HG02884 (cell line): ENCODE measurements at regions not wholly inside any gene's neighbourhood (a gene's known extent, or its start where the extent isn't known, plus 50 kb on each side); places are given as distances from the start of the nearest gene placed in this dataset.
"Not testable (repeated sequence)": the region's sequence is repeated elsewhere in the genome, so short reads cannot be mapped to it uniquely, and the experiment has no call there.

Source experiments
- ATAC-seq: cut with Tn5 transposase; IDR thresholded peaks from one replicate; pipeline ENCODE4 v1.9.1; 2021; ENCODE audit warnings: mild to moderate bottlenecking, moderate library complexity; ENCODE audit not compliant: unreplicated experiment

- ATAC-seq, result no peak
Measured at GRCh38 chr4:13981499-13981898, 354.0 kb upstream of the BOD1L1 start.

- ATAC-seq, result no peak
Measured at GRCh38 chr4:13982010-13982409, 354.5 kb upstream of the BOD1L1 start.

GRCh38 chr4:13983189-13983790, 355.8 kb upstream of the BOD1L1 start:
- no peak for ATAC-seq

- no peak for ATAC-seq
Measured at GRCh38 chr4:13984991-13985800, 357.7 kb upstream of the BOD1L1 start.

- ATAC-seq, result no peak
Measured at GRCh38 chr4:13985837-13986236, 358.3 kb upstream of the BOD1L1 start.

GRCh38 chr4:13986548-13986947, 359.0 kb upstream of the BOD1L1 start:
- ATAC-seq, result no peak

- ATAC-seq, result no peak
Measured at GRCh38 chr4:13988353-13989305, 361.1 kb upstream of the BOD1L1 start.

- no peak for ATAC-seq
Measured at GRCh38 chr4:13989501-13989900, 362.0 kb upstream of the BOD1L1 start.

GRCh38 chr4:13990596-13991589, 363.4 kb upstream of the BOD1L1 start:
- no peak for ATAC-seq

- ATAC-seq, result no peak
Measured at GRCh38 chr4:13992041-13992440, 364.5 kb upstream of the BOD1L1 start.

GRCh38 chr4:13992975-13993520, 365.5 kb upstream of the BOD1L1 start:
- no peak for ATAC-seq

GRCh38 chr4:13994016-13994415, 366.5 kb upstream of the BOD1L1 start:
- ATAC-seq, result no peak

- no peak for ATAC-seq
Measured at GRCh38 chr4:13998850-13999445, 371.4 kb upstream of the BOD1L1 start.

- no peak for ATAC-seq
Measured at GRCh38 chr4:14000091-14000814, 372.7 kb upstream of the BOD1L1 start.

- not testable (repeated sequence) for ATAC-seq
Measured at GRCh38 chr4:14002331-14002730, 374.8 kb upstream of the BOD1L1 start.

- ATAC-seq, result no peak
Measured at GRCh38 chr4:14008494-14008893, 381.0 kb upstream of the BOD1L1 start.

- no peak for ATAC-seq
Measured at GRCh38 chr4:14018191-14018853, 390.8 kb upstream of the BOD1L1 start.

GRCh38 chr4:14022456-14022855, 394.9 kb upstream of the BOD1L1 start:
- ATAC-seq, result no peak
